HG03354 (cell line): ENCODE measurements at regions not wholly inside any gene's neighbourhood (a gene's known extent, or its start where the extent isn't known, plus 50 kb on each side); places are given as distances from the start of the nearest gene placed in this dataset.

Experiments used
- ATAC-seq: cut with Tn5 transposase; IDR thresholded peaks from one replicate; pipeline ENCODE4 v1.9.1; 2021; ENCODE audit warnings: mild to moderate bottlenecking; ENCODE audit not compliant: unreplicated experiment, poor library complexity, severe bottlenecking

GRCh38 chr4:121534187-121534586 is 153.4 kb upstream of the QRFPR start:
- ATAC-seq, result no peak

GRCh38 chr4:121526509-121526908 is 145.7 kb upstream of the QRFPR start:
- no peak for ATAC-seq

- ATAC-seq, result no peak
Observed at GRCh38 chr4:121519236-121519838, 138.5 kb upstream of the QRFPR start.

- no peak for ATAC-seq
Observed at GRCh38 chr4:121517241-121517640, 136.4 kb upstream of the QRFPR start.

- ATAC-seq, result no peak
Observed at GRCh38 chr4:121514443-121514842, 133.6 kb upstream of the QRFPR start.

- ATAC-seq, result peak; percentile 79
Observed at GRCh38 chr4:121510341-121510874, 129.6 kb upstream of the QRFPR start.

- no peak for ATAC-seq
Observed at GRCh38 chr4:121485190-121485804, 104.5 kb upstream of the QRFPR start.

- peak; percentile 97 for ATAC-seq
Observed at GRCh38 chr4:121484633-121485032, 103.8 kb upstream of the QRFPR start.

GRCh38 chr4:121479808-121480207 is 99.0 kb upstream of the QRFPR start:
- ATAC-seq, result no peak

GRCh38 chr4:121477480-121477879 is 96.7 kb upstream of the QRFPR start:
- no peak for ATAC-seq

- no peak for ATAC-seq
Observed at GRCh38 chr4:121477079-121477478, 96.3 kb upstream of the QRFPR start.

- no peak for ATAC-seq
Observed at GRCh38 chr4:121472937-121473721, 92.3 kb upstream of the QRFPR start.

GRCh38 chr4:121464854-121465253 is 84.0 kb upstream of the QRFPR start:
- ATAC-seq, result peak; percentile 66

GRCh38 chr4:121462660-121463261 is 81.9 kb upstream of the QRFPR start:
- ATAC-seq, result peak; percentile 87

GRCh38 chr4:121459026-121459425 is 78.2 kb upstream of the QRFPR start:
- ATAC-seq, result no peak

GRCh38 chr4:121457278-121457875 is 76.6 kb upstream of the QRFPR start:
- ATAC-seq, result no peak

- ATAC-seq, result no peak
Observed at GRCh38 chr4:121455285-121455684, 74.5 kb upstream of the QRFPR start.

GRCh38 chr4:121454251-121454979 is 73.6 kb upstream of the QRFPR start:
- no peak for ATAC-seq

GRCh38 chr4:121451310-121451709 is 70.5 kb upstream of the QRFPR start:
- ATAC-seq, result no peak
